Activated CD4-positive, alpha-beta memory T cell treated with anti-CD3 and anti-CD28 coated beads for 36 hours (primary cell): ENCODE measurements at regions not wholly inside any gene's neighbourhood (a gene's known extent, or its start where the extent isn't known, plus 50 kb on each side); places are given as distances from the start of the nearest gene placed in this dataset.

Source experiments
- CTCF ChIA-PET: fragments of 350-600 bp; sonication (Branson Sonifier 250); formaldehyde crosslinking; loops from one replicate; lab custom pipeline; 2021; ENCODE audit warnings: antibody characterized with exemption, inconsistent platforms; lab: Charles Lee
- POLR2A ChIA-PET: fragments of 350-600 bp; sonication (Branson Sonifier 250); formaldehyde crosslinking; loops from one replicate; lab custom pipeline; 2021; ENCODE audit warnings: antibody characterized with exemption; lab: Charles Lee
- DNase-seq: peaks from one replicate; pipeline ENCODE4 v3.0.0-alpha.2; 2020
- H3K27ac Mint-ChIP-seq: one replicate; pipeline ENCODE4 v1.8.0; 2021; ENCODE audit warnings: mixed read lengths
- H3K27me3 Mint-ChIP-seq: one replicate; pipeline ENCODE4 v1.8.0; 2021; ENCODE audit warnings: mixed read lengths
- H3K36me3 Mint-ChIP-seq: one replicate; pipeline ENCODE4 v1.8.0; 2021; ENCODE audit warnings: mixed read lengths
- H3K4me1 Mint-ChIP-seq: one replicate; pipeline ENCODE4 v1.8.0; 2021; ENCODE audit warnings: low read depth, mixed read lengths
- H3K4me3 Mint-ChIP-seq: one replicate; pipeline ENCODE4 v1.8.0; 2021; ENCODE audit warnings: mild to moderate bottlenecking, mixed read lengths
- H3K9me3 Mint-ChIP-seq: one replicate; pipeline ENCODE4 v1.8.0; 2021; ENCODE audit warnings: mixed read lengths
- intact Hi-C: fragments of 100-400 bp; cut with micrococcal nuclease; formaldehyde crosslinking; loops from one replicate; pipeline ENCODE4 v1.15.1; 2023

DNA sequence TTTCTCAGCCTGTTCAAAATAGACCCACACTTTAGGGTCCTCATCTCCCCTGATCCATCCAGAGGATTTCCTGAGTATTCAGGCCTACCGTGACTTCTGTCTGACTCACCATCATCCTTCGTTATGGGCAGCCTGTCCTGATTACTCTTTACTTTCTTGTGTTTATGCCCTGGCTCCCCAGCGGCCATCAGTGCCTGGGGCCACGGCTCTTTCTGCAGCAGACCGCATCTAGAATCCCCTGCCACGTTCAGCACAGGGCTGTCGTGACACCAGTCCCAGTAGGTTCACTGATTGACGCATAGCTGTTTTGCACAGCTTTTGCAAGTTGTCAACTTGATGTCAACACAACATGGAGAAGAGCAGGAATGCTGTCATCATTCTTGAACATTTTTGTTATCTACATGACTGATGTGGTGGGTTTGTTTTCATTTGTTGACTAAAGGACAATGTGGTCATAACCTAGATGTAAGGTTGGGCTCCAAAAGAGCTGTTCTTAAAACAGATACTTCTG lies 225.6 kb downstream of the HAUS1 start:
- peaks cover 20% of the 10 kb centered on the region for H3K27me3 Mint-ChIP-seq
- no peaks in the 10 kb centered on the region for H3K9me3 Mint-ChIP-seq
- ChIA-PET CTCF (no interaction called here), POLR2A (no interaction called here)
- no peak overlapping the region for H3K27ac Mint-ChIP-seq
- no peak for DNase-seq
- intact Hi-C loops, result no loop called here
- H3K36me3 Mint-ChIP-seq, result no peaks in the 10 kb centered on the region
- H3K4me3 Mint-ChIP-seq, result no peak overlapping the region
- peaks cover 11% of the 10 kb centered on the region for H3K4me1 Mint-ChIP-seq

DNA sequence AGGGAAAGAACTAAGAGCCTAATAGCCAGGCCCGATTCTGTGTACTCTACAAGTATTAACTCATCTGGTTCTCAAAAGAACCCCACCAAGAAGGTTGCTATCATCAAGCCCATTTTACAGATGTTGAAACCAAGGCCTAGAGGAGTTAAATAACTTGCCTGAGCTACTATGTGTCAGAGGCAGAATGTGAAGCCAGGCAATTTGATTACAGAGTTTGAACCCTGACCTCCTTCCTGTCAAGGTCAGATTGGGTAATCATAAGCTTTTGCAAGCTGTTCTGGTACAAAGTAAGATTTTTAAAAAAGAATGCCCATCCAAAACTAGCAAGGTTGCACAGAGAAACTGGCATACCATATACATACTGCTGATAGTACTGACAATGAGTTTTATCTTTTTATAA lies 227.1 kb downstream of the HAUS1 start:
- H3K4me1 Mint-ChIP-seq, result peaks cover 23% of the 10 kb centered on the region
- no peak overlapping the region for H3K4me3 Mint-ChIP-seq
- intact Hi-C loops, result no loop called here
- ChIA-PET CTCF (no interaction called here), POLR2A (no interaction called here)
- no peaks in the 10 kb centered on the region for H3K9me3 Mint-ChIP-seq
- peaks cover 33% of the 10 kb centered on the region for H3K27me3 Mint-ChIP-seq
- no peak for DNase-seq
- H3K36me3 Mint-ChIP-seq, result no peaks in the 10 kb centered on the region
- H3K27ac Mint-ChIP-seq, result no peak overlapping the region

DNA sequence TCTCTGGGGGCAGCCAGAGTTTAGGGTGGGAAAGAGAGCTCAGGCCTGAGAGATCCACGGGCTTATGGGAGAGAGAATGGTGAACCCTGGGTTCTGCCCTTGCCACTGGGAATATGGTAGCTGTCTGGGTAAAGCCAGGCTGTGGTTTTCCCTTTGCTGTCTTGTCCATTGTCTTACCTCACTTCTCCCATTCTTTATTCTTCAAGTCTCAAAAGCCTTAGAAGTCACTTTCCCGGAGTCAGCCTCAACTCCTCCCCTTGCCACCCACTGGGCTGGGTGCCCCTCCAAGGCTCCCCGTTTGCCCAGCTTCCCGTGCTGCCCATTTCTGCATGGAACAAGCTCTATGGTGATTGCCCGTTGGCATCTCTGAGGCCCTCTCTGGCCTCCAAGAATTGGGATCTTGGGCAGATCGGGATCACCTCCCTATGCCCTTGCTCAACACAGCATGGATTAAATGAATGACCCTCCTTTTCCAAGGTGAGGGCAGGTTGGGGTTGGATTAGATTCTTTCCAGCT lies 228.2 kb downstream of the HAUS1 start:
- H3K27ac Mint-ChIP-seq, result no peak overlapping the region
- ChIA-PET POLR2A (no interaction called here), CTCF (interaction anchor here (0.9 kb wide), 1 partner anchor 51 kb away, joined by 4 read pairs; no protein-coding TSS in a partner anchor)
- H3K27me3 Mint-ChIP-seq, result peaks cover 38% of the 10 kb centered on the region
- DNase-seq, result no peak
- H3K4me3 Mint-ChIP-seq, result no peak overlapping the region
- no peaks in the 10 kb centered on the region for H3K9me3 Mint-ChIP-seq
- peaks cover 23% of the 10 kb centered on the region for H3K4me1 Mint-ChIP-seq
- no peaks in the 10 kb centered on the region for H3K36me3 Mint-ChIP-seq
- intact Hi-C loops, result no loop called here

DNA sequence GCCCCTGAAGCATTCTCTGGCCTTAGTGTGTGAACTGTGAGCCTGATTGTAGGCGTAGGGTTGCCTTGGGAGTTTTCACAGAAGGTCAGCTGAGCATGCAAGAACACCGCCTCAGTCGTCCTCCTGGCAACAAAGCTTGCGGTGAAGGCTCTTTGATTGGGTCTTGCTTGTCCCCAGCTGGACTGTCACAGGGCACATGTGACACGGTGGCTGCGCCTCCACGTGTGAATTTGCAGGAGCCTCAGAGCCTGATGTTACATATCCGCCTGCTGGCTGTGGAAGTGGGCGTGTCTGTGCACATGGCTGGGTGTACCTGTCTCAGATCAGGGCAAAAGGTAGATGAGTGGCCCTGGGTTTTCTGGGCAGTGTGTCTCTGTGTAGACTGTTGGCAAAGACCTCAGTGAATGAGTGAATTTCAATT lies 228.7 kb downstream of the HAUS1 start:
- DNase-seq, result peak; percentile 21
- H3K27me3 Mint-ChIP-seq, result peaks cover 41% of the 10 kb centered on the region
- intact Hi-C loops, result no loop called here

DNA sequence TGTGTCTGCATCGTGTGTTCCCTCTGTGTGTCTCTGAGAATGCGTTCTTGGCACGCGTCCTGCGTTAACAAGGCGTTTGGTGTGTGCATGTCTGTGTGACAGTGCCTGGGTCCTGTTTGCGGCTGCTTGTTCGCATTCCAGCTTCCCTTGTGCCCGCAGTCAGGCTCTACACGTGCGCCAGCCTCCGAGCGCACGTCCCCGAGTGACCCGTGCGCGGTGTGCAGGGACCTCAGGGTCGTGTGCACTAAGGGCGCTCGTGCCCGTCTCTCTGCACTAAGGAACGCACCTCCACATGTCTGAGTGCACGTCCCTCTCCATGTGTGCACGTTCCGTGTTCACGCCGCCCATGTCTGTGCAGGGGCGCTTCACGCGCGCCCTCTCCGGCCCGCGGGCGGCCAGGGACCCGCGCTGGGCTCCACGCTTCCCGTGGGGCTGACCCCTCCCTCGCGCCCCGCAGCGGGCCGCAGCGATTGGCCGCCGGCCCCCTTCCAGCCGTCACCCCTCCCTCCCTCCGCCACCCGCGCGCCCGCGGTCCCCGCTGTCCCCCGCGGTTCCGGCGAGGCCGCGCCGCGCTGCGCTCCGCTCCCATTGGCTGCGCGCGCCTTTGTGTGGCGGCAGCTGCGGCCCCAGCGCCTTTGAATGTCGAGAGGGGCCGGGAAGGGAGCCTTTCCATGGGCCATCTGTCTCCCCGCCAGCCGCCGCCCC lies 229.4 kb downstream of the HAUS1 start:
- peak; percentile 26 for DNase-seq
- Mint-ChIP-seq H3K9me3 (no peaks in the 10 kb centered on the region), H3K4me3 (peak overlapping the region; percentile 59), H3K36me3 (no peaks in the 10 kb centered on the region), H3K27ac (no peak overlapping the region), H3K27me3 (peaks cover 45% of the 10 kb centered on the region), H3K4me1 (peaks cover 23% of the 10 kb centered on the region)
- intact Hi-C loops, result no loop called here
- POLR2A ChIA-PET, result no interaction called here
- CTCF ChIA-PET, result no interaction called here

More for the DNA sequence above, 228.7 kb downstream of the HAUS1 start:
- POLR2A ChIA-PET, result no interaction called here
- no peak overlapping the region for H3K27ac Mint-ChIP-seq
- H3K4me1 Mint-ChIP-seq, result peaks cover 23% of the 10 kb centered on the region
- CTCF ChIA-PET, result no interaction called here
- no peaks in the 10 kb centered on the region for H3K36me3 Mint-ChIP-seq
- no peaks in the 10 kb centered on the region for H3K9me3 Mint-ChIP-seq
- H3K4me3 Mint-ChIP-seq, result peak overlapping the region; percentile 59

DNA sequence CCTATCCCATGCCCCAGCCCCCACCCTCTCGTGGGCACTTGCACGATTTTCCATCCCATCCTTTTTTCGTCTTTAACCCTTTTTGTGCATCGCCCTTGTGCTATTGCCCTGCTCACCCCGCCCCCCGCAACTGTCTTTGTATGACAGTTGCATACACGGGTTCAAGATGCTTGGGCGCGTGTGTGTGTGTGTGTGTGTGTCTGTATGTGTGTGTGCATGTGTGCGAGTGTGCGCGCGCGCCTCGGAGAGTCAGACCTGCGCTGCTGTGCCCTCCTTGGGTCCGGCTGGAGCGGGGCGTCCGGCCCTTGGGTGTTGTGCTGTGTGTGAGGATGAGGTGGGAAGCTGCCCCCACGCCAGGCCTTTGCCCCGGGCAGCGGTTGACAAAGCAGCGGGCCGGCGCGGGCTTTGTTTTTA lies 230.7 kb downstream of the HAUS1 start:
- POLR2A ChIA-PET, result no interaction called here
- peak; percentile 24 for DNase-seq
- Mint-ChIP-seq H3K27me3 (peaks cover 48% of the 10 kb centered on the region), H3K36me3 (no peaks in the 10 kb centered on the region), H3K4me1 (peaks cover 26% of the 10 kb centered on the region), H3K27ac (no peak overlapping the region), H3K4me3 (peak overlapping the region; percentile 74), H3K9me3 (no peaks in the 10 kb centered on the region)
- intact Hi-C loops, result no loop called here
- CTCF ChIA-PET, result no interaction called here

DNA sequence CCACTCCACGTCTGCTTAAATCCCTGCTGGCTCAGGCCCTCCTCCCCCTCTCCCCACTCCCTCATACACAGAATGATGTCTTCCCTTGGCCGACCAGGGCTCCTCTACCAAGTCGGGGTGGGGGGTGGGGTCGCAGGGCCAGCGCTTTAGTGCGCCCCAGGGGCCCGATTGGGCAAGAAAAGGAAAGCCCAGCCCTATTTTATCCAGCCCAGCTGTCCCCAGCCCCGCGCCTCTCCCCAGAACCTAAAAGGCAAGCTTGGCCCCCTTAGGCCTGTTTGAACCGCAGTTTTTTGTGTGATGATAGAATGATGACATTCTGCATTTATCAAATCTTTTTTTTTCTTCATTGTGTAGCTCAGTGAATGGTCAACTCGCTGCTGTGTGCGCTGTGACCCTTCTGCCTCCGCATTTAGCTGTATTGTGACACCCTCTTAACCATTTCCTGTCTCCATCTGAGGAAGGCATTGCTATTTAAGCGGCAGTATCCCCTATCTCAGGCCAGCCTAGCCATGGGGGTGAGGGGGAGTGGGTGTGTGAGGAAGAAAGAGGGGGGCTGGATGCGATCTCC lies 231.4 kb downstream of the HAUS1 start:
- peak overlapping the region; percentile 35 for H3K27ac Mint-ChIP-seq
- no peaks in the 10 kb centered on the region for H3K36me3 Mint-ChIP-seq
- peaks cover 28% of the 10 kb centered on the region for H3K4me1 Mint-ChIP-seq
- peak overlapping the region; percentile 74 for H3K4me3 Mint-ChIP-seq
- no peaks in the 10 kb centered on the region for H3K9me3 Mint-ChIP-seq
- CTCF ChIA-PET, result interaction anchor here (1.2 to 1.5 kb wide), 2 partner anchors 162 to 322 kb away, joined by 4 read pairs; a partner anchor contains a TSS
- H3K27me3 Mint-ChIP-seq, result peaks cover 48% of the 10 kb centered on the region
- no peak for DNase-seq
- POLR2A ChIA-PET, result no interaction called here
- intact Hi-C loops, result no loop called here

DNA sequence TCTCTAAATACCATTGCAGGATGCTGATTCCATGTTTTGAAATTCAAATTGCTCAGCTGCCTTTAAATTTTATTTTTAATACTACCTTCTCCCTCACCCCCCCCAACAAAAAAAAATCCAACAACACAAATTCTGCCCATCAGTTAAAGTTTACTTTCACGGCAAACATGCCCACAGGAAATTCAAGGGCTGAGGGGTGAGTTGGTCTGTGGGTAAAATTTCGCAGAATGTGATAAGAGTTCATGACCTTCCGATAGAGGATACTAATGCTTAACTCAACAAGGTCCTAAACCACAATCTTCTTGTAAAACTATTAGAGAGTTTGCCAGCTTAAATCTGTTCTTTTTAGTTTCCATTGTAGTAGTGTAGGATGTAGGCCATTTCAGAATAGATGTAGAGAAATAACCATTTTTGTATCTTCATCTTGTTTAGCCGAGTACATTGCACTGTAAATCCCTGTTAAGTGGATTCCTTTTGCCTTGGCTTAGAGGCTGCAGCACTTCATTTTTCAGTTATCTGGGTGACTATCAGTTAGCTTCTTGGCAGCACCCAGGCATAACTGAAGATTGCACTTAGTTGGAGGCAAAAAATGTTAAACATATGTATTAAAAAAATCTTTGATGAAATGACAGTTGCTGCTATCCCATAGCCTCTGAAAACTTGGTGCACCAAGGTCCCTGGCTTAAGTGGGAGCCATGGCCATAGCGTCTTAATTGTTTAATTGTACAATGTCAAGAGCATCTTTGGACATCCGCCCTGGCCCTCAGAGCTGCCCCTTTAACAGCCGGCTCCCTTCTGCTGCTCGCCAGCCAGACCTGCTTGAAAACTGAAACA lies 232.3 kb downstream of the HAUS1 start:
- CTCF ChIA-PET, result interaction anchor here (1.2 to 1.5 kb wide), 3 partner anchors 163 to 321 kb away, joined by 4 read pairs; a partner anchor contains a TSS
- Mint-ChIP-seq H3K36me3 (no peaks in the 10 kb centered on the region), H3K4me1 (peaks cover 28% of the 10 kb centered on the region), H3K4me3 (no peak overlapping the region), H3K9me3 (no peaks in the 10 kb centered on the region), H3K27ac (no peak overlapping the region), H3K27me3 (peaks cover 48% of the 10 kb centered on the region)
- intact Hi-C loops, result no loop called here
- DNase-seq, result no peak
- POLR2A ChIA-PET, result no interaction called here

DNA sequence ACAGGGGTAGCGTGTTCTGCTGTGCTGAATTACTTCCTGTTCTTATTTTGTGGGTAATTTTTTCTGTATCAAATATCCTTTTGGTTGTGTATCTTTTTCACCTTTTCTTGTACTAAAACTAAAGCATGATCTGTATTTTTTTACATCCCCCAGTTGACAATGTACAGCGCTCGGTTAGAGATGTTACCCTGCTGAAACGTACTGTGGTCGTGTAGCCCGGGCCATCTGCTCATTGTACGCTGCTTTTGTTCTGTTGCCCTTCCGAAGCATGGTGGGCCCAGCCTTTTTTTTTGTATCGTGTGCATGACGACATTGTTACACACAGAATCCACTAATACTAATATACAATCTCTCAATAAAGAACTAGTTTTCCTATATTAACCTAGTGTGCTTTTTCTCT lies 233.1 kb downstream of the HAUS1 start:
- Mint-ChIP-seq H3K4me1 (peaks cover 28% of the 10 kb centered on the region), H3K36me3 (no peaks in the 10 kb centered on the region), H3K27ac (no peak overlapping the region), H3K4me3 (no peak overlapping the region), H3K27me3 (peaks cover 46% of the 10 kb centered on the region), H3K9me3 (no peaks in the 10 kb centered on the region)
- CTCF ChIA-PET, result interaction anchor here (1.2 kb wide), 1 partner anchor 188 kb away, joined by 4 read pairs; no protein-coding TSS in a partner anchor
- intact Hi-C loops, result no loop called here
- POLR2A ChIA-PET, result no interaction called here
- DNase-seq, result no peak

DNA sequence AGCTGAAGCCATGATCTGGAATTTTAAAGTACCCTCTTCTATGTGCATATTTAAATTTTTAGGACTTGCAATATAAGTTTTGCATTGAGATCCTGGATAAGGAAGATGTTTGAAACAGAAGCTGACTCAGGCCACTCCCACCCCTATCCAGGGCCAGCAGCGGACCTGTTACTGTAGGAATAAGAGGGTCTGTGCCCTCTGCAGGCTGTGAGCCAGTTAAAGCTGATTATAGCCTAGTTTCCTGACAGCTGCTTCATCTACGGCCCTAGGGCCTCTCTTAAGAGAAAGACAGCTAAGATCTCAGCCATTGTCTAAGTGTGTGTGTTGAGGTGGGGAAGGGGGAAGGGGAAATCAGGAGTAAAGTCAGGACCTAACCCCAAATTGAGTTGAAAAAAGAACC lies 234.0 kb downstream of the HAUS1 start:
- no peaks in the 10 kb centered on the region for H3K36me3 Mint-ChIP-seq
- CTCF ChIA-PET, result no interaction called here
- POLR2A ChIA-PET, result no interaction called here
- H3K9me3 Mint-ChIP-seq, result no peaks in the 10 kb centered on the region
- no peak overlapping the region for H3K27ac Mint-ChIP-seq
- peaks cover 37% of the 10 kb centered on the region for H3K27me3 Mint-ChIP-seq
- intact Hi-C loops, result no loop called here
- DNase-seq, result no peak
- peaks cover 25% of the 10 kb centered on the region for H3K4me1 Mint-ChIP-seq
- H3K4me3 Mint-ChIP-seq, result no peak overlapping the region

DNA sequence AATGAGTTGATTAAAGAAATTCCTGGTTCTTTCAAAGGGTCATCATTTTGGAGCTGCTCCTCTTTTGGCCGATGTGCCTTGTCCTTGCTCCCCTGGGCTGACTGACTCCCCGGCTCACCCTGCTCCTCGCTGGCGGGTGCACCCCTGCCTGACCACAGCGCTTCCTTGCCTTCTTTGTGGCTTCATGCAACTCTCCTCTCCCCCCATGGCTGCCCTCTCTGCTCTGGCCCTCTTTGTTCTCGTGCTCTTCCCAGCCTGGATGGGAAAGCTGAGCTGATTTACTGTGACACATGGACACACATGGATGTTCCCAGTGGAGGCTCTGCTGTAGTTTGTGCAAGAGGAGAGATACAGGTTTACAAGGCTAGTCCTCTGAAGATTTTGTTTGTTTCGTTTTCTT lies 234.6 kb downstream of the HAUS1 start:
- CTCF ChIA-PET, result no interaction called here
- POLR2A ChIA-PET, result no interaction called here
- intact Hi-C loops, result no loop called here
- no peak overlapping the region for H3K27ac Mint-ChIP-seq
- H3K4me1 Mint-ChIP-seq, result peaks cover 27% of the 10 kb centered on the region
- no peaks in the 10 kb centered on the region for H3K9me3 Mint-ChIP-seq
- H3K27me3 Mint-ChIP-seq, result peaks cover 34% of the 10 kb centered on the region
- H3K36me3 Mint-ChIP-seq, result no peaks in the 10 kb centered on the region
- no peak overlapping the region for H3K4me3 Mint-ChIP-seq
- DNase-seq, result peak; percentile 22

DNA sequence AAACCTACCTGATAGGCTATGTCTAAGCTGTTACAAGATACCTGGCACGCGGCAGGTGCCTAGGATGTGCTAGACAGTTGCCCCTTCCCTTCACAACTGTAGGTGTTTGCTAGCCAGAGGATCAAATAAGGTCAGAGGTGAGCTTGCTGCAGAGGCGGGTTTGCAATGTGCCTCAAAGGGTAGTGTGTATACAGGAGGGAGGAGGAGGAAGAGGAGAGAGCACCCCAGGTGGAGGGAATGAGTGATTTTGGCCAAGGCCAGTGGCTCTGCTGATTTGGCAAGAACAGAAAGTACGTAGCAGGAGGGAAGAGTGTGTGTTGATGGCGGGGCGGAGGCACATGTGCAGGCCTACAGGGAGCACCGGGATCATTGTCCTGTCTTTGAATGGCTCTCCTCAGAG lies 236.5 kb downstream of the HAUS1 start:
- Mint-ChIP-seq H3K27me3 (peaks cover 21% of the 10 kb centered on the region), H3K36me3 (no peaks in the 10 kb centered on the region), H3K27ac (no peak overlapping the region), H3K4me3 (no peak overlapping the region), H3K4me1 (peaks cover 30% of the 10 kb centered on the region), H3K9me3 (no peaks in the 10 kb centered on the region)
- ChIA-PET POLR2A (no interaction called here), CTCF (no interaction called here)
- intact Hi-C loops, result loop anchor here (5.0 kb wide), 1 partner anchor 168 kb away; a partner anchor contains a TSS
- DNase-seq, result no peak
